Adrenal gland (tissue), 5 donors: ENCODE measurements at regions not wholly inside any gene's neighbourhood (a gene's known extent, or its start where the extent isn't known, plus 50 kb on each side); places are given as distances from the start of the nearest gene placed in this dataset.

Experiments
- CTCF ChIP-seq, 6 experiments: fragments of 450-650 bp in 4 of 6; fragments of 200-600 bp in 2 of 6; sonication (generic) in 1 of 6; IDR thresholded peaks; 1 replicate in 5 of 6; 2 replicates in 1 of 6; pipeline versions ENCODE4 v1.5.1 to v1.8.0; 2016 to 2021; ENCODE audit warnings: antibody characterized with exemption in 6 of 6, mild to moderate bottlenecking in 2 of 6, moderate library complexity in 1 of 6
- POLR2A ChIP-seq, 2 donors: fragments of 450-650 bp; IDR thresholded peaks; one replicate each; pipeline ENCODE4 v1.6.1; 2017; ENCODE audit warnings: antibody characterized with exemption in 2 of 2, mild to moderate bottlenecking in 2 of 2, moderate library complexity in 1 of 2
- donor health status: DM: no; HTN: no; CAD: no.

- TF ChIP-seq CTCF (IDR thresholded peaks at IDR 0.05) (no peak), POLR2A (IDR thresholded peaks at IDR 0.05) (no peak)
These were observed 186.5 kb downstream of the NR4A2 start for GRCh38 chr2:156145976-156146375.
